Upper lobe of left lung (tissue), 6 donors: ENCODE measurements at regions not wholly inside any gene's neighbourhood (a gene's known extent, or its start where the extent isn't known, plus 50 kb on each side); places are given as distances from the start of the nearest gene placed in this dataset.

ENCODE experiments used
- ATAC-seq, 2 donors: fragments of 200-7000 bp; cut with Tn5 transposase; one replicate each; pipeline ENCODE4 v1.9.1; 2022; ENCODE audit warnings: mild to moderate bottlenecking in 2 of 2, moderate library complexity in 2 of 2; ENCODE audit not compliant: low FRiP score in 2 of 2
- DNase-seq, 2 donors: peaks; one replicate each; pipeline ENCODE4 v3.0.0-alpha.2; 2019 to 2020
- H3K27ac ChIP-seq, 4 donors: fragments of 200-600 bp; sonication (generic); one replicate each; pipeline ENCODE4 v1.5.1; 2016 to 2019
- H3K27me3 ChIP-seq, 4 donors: fragments of 200-600 bp; sonication (generic); one replicate each; pipeline ENCODE4 v1.5.1; 2017 to 2019
- H3K36me3 ChIP-seq, 4 donors: fragments of 200-600 bp; sonication (generic); one replicate each; pipeline ENCODE4 v1.5.1; 2016 to 2019
- H3K4me1 ChIP-seq, 4 donors: fragments of 200-600 bp; sonication (generic); one replicate each; pipeline ENCODE4 v1.5.1; 2018 to 2019
- H3K4me3 ChIP-seq, 4 donors: fragments of 200-600 bp; sonication (generic); one replicate each; pipeline ENCODE4 v1.5.1; 2017 to 2019; ENCODE audit warnings: mild to moderate bottlenecking in 2 of 4, moderate library complexity in 1 of 4
- H3K9me3 ChIP-seq, 4 donors: fragments of 200-600 bp; sonication (generic); one replicate each; pipeline ENCODE4 v1.5.1; 2018 to 2019
- CTCF ChIP-seq, 6 experiments: fragments of 450-650 bp in 4 of 6; fragments of 200-600 bp in 2 of 6; sonication (generic) in 2 of 6; IDR thresholded peaks; one replicate each; pipeline ENCODE4 v1.5.1; 2016 to 2019; ENCODE audit warnings: antibody characterized with exemption in 6 of 6
- EP300 ChIP-seq, 4 donors: sonication (generic); formaldehyde crosslinking; IDR thresholded peaks; one replicate each; pipeline ENCODE4 v1.5.1; 2017; ENCODE audit warnings: antibody characterized with exemption in 4 of 4, control low read depth in 2 of 4
- POLR2A ChIP-seq, 4 donors: fragments of 450-650 bp; IDR thresholded peaks; one replicate each; pipeline ENCODE4 v1.5.1; 2016 to 2017; ENCODE audit warnings: antibody characterized with exemption in 4 of 4, mild to moderate bottlenecking in 2 of 4
- POLR2AphosphoS5 ChIP-seq, 2 donors: sonication (generic); formaldehyde crosslinking; IDR thresholded peaks; one replicate each; pipeline ENCODE4 v1.5.1; 2017; ENCODE audit warnings: antibody characterized with exemption in 2 of 2
- WGBS, 2 donors: methylation state at CpG; one replicate each; pipeline ENCODE4 v1.1.5; 2017 to 2018; 5-methylcytosine and 5-hydroxymethylcytosine counted together
- donor health status: DM: no; HTN: no; CAD: no; lungs with moderate emphysema.
- donor health status: DM: no; HTN: yes; CAD: no; lungs with severe emphysema.

DNA sequence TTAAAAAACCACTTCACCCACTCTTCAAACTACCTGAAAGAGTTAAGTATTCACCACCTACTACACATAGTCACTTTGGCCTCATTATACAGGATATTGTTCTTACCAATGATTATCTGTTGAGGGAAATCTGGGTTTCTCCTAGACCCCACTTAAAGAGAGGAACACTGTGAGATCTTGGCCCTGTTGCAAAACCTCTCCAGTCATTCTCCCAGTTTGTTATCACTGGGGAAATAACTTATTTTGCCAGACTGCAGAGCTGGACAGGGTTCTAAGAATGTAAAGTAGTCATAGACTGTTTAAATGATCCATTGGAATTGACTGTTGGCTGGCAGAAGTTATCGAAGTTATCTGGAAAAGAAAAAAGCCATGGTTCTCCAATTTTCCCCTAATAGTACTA is 143.8 kb downstream of the HGF start:
- Histone ChIP-seq H3K27me3 (no peaks in the 10 kb centered on the region), H3K4me3 (no peak overlapping the region), H3K27ac (no peak overlapping the region), H3K4me1 (no peaks in the 10 kb centered on the region), H3K9me3 (no peaks in the 10 kb centered on the region), H3K36me3 (no peaks in the 10 kb centered on the region)
- DNase-seq (no peak), ATAC-seq (no peak)
- no peak for TF ChIP-seq POLR2AphosphoS5 (IDR thresholded peaks at IDR 0.05)
- no peak for TF ChIP-seq CTCF (IDR thresholded peaks at IDR 0.05)
- no peak for TF ChIP-seq POLR2A (IDR thresholded peaks at IDR 0.05)
- no peak for TF ChIP-seq EP300 (IDR thresholded peaks at IDR 0.05)
- 61 to 73% methylated on average over 1 of the region's 1 CpG for WGBS, 2 donors

DNA sequence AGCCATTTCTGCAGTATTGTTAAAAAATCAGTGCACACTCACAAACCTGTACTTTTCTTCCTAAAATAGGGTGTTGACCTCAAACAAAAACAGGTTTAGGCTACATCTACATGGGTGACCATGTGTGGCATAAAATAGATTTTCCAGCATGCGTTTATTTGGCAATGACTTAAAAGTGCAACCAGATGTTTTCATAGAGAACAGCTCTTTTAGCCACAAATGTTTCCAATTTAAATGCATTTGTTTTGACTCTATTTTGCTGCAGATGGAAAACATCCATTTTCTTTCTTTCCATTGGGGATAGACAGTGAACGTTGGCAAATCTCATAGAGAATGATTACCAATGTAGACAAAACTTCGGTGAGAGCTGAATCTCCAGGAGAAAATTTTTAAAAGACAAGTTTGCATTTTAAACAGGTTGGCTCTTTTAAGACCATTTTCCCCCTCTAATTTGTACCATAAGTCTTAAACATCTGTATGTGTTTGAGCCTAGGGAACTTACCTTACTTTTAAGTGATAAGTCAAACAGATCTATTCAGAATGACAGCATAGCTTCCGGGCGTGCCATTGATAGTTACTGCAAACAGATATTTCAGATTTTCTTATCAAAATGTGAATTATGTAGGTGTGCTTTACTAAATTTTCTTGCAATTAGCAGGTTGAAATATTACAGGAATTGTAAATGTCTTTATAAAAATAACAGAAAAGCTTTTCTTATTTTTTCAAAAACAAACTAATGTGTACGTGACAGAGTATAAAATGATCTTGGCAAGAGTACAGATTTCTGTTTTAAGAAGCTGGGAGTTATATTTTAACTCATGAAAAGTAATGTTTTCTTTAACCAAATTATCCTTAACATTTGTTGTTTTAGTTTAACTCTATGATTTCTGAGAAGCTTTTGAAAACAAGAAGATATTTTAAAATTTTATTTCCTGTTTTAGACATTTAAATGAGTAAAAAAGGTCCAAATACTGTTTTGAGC is 144.9 kb downstream of the HGF start:
- H3K9me3 ChIP-seq, result no peaks in the 10 kb centered on the region
- no peak overlapping the region for H3K27ac ChIP-seq
- H3K36me3 ChIP-seq, result no peaks in the 10 kb centered on the region
- no peak overlapping the region for H3K4me3 ChIP-seq
- ATAC-seq, result no peak
- TF ChIP-seq POLR2AphosphoS5 (IDR thresholded peaks at IDR 0.05) (no peak), CTCF (IDR thresholded peaks at IDR 0.05) (no peak), POLR2A (IDR thresholded peaks at IDR 0.05) (no peak), EP300 (IDR thresholded peaks at IDR 0.05) (no peak)
- no peak for DNase-seq
- WGBS, 2 donors, result 72 to 78% methylated on average over 6 of the region's 6 CpGs
- H3K27me3 ChIP-seq, result no peaks in the 10 kb centered on the region
- H3K4me1 ChIP-seq, result no peaks in the 10 kb centered on the region

GRCh38 chr7:81624021-81624592 is 145.7 kb downstream of the HGF start:
- TF ChIP-seq EP300 (IDR thresholded peaks at IDR 0.05) (no peak), CTCF (IDR thresholded peaks at IDR 0.05) (no peak), POLR2A (IDR thresholded peaks at IDR 0.05) (no peak), POLR2AphosphoS5 (IDR thresholded peaks at IDR 0.05) (no peak)
- no peaks in the 10 kb centered on the region for H3K9me3 ChIP-seq
- 83 to 92% methylated on average over 1 of the region's 1 CpG for WGBS, 2 donors
- no peak overlapping the region for H3K4me3 ChIP-seq
- H3K36me3 ChIP-seq, result no peaks in the 10 kb centered on the region
- H3K27me3 ChIP-seq, result no peaks in the 10 kb centered on the region
- no peak for DNase-seq
- no peak overlapping the region for H3K27ac ChIP-seq
- no peaks in the 10 kb centered on the region for H3K4me1 ChIP-seq
- ATAC-seq, result no peak

GRCh38 chr7:81623251-81623855 is 146.5 kb downstream of the HGF start:
- H3K4me1 ChIP-seq, result no peaks in the 10 kb centered on the region
- no peak overlapping the region for H3K27ac ChIP-seq
- H3K36me3 ChIP-seq, result no peaks in the 10 kb centered on the region
- ATAC-seq (no peak), DNase-seq (no peak)
- WGBS, 2 donors, result 90 to 100% methylated on average over 1 of the region's 1 CpG
- H3K9me3 ChIP-seq, result no peaks in the 10 kb centered on the region
- TF ChIP-seq POLR2A (IDR thresholded peaks at IDR 0.05) (no peak), POLR2AphosphoS5 (IDR thresholded peaks at IDR 0.05) (no peak), EP300 (IDR thresholded peaks at IDR 0.05) (no peak)
- H3K27me3 ChIP-seq, result no peaks in the 10 kb centered on the region
- no peak overlapping the region for H3K4me3 ChIP-seq

DNA sequence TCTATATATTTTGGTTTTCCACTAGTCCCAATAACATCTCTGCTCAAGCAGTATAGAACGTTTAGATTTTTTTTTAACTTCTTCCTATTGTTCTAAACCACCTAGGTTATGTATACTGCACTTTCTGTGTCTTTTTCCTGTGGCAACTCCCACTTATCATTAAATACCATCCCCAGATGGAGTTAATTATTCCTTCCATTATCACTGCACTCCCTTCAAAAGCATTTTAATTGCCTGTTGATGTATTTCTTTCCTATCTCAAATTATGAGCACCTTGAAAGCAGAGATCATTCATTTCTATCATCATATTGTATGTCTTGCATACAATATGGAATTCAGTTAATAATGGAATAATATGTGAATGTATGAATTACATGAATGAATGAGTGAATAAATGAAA is 148.0 kb downstream of the HGF start:
- Histone ChIP-seq H3K36me3 (no peaks in the 10 kb centered on the region), H3K27me3 (no peaks in the 10 kb centered on the region), H3K9me3 (no peaks in the 10 kb centered on the region), H3K4me1 (no peaks in the 10 kb centered on the region), H3K27ac (no peak overlapping the region), H3K4me3 (no peak overlapping the region)
- 55 to 81% methylated on average over 1 of the region's 1 CpG for WGBS, 2 donors
- no peak for DNase-seq
- ATAC-seq, result no peak
- TF ChIP-seq POLR2AphosphoS5 (IDR thresholded peaks at IDR 0.05), result no peak
- TF ChIP-seq CTCF (IDR thresholded peaks at IDR 0.05), result no peak
- TF ChIP-seq POLR2A (IDR thresholded peaks at IDR 0.05), result no peak
- no peak for TF ChIP-seq EP300 (IDR thresholded peaks at IDR 0.05)
